ENCODE measurements at regions not wholly inside any gene's neighbourhood (a gene's known extent, or its start where the extent isn't known, plus 50 kb on each side); places are given as distances from the start of the nearest gene placed in this dataset.

DNA sequence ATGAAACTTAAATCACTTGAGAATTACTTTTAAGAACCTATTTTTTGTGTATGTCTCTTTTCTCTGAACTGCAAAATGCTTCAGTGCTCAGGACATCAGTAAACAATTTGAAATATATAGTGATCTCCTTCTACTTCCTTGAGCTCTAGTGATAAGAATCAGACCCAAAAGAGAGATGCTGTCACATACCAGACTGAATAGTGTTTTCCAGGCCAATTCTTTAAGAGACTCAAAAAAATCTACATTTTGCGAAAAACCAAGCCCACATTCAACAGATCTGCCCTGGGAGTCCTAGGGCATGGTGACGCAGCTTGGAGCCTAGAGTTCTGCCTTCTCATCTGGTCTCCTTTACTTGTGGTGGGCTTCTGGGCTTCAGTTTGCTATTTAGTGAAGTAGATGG lies 72.1 kb upstream of the SLC13A1 start:
- TF ChIP-seq, protein P1, sequence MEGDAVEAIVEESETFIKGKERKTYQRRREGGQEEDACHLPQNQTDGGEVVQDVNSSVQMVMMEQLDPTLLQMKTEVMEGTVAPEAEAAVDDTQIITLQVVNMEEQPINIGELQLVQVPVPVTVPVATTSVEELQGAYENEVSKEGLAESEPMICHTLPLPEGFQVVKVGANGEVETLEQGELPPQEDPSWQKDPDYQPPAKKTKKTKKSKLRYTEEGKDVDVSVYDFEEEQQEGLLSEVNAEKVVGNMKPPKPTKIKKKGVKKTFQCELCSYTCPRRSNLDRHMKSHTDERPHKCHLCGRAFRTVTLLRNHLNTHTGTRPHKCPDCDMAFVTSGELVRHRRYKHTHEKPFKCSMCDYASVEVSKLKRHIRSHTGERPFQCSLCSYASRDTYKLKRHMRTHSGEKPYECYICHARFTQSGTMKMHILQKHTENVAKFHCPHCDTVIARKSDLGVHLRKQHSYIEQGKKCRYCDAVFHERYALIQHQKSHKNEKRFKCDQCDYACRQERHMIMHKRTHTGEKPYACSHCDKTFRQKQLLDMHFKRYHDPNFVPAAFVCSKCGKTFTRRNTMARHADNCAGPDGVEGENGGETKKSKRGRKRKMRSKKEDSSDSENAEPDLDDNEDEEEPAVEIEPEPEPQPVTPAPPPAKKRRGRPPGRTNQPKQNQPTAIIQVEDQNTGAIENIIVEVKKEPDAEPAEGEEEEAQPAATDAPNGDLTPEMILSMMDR (IDR thresholded peaks at IDR 0.05), result no peak
- TF ChIP-seq EP300 (IDR thresholded peaks at IDR 0.05) (no peak), POLR2A (IDR thresholded peaks at IDR 0.05) (no peak)
